ENCODE measurements at regions not wholly inside any gene's neighbourhood (a gene's known extent, or its start where the extent isn't known, plus 50 kb on each side); places are given as distances from the start of the nearest gene placed in this dataset.

- no peak overlapping the region for H2BK15ac ChIP-seq (ENCODE audit: low read length)
- no peak overlapping the region for H3K4me2 ChIP-seq (ENCODE audit: insufficient read depth in 1 of 2, low read depth in 2 of 2, low read length in 2 of 2)
- H3K23ac ChIP-seq (ENCODE audit: insufficient read length), result no peak overlapping the region
- H2AFZ ChIP-seq (ENCODE audit: low read length), result no peak overlapping the region
- no peaks in the 10 kb centered on the region for H4K20me1 ChIP-seq (replicated peaks in 1 of 2; ENCODE audit: control insufficient read depth in 1 of 2, insufficient read depth in 2 of 2, low read length in 2 of 2)
- FAIRE-seq (no peak), DNase-seq (ENCODE audit: low read depth in 1 of 2, low spot score in 2 of 2) (no peak)
- WGBS, 2 experiments (ENCODE audit: extremely low coverage in 1 of 2, insufficient coverage in 1 of 2, insufficient read length in 1 of 2, insufficient replicate concordance in 2 of 2, low coverage in 1 of 2, low lambda C conversion rate in 2 of 2, missing lambda C conversion rate in 1 of 2), result 87% methylated on average over 3 of the region's 3 CpGs; no CpG with 5 or more reads in 1 of the 2 experiments
- no peak overlapping the region for H2BK20ac ChIP-seq (ENCODE audit: low read length)
- H2BK120ac ChIP-seq (replicated peaks; ENCODE audit: low read depth, low read length), result no peak overlapping the region
- H4K91ac ChIP-seq (replicated peaks; ENCODE audit: insufficient read length, low read length), result no peak overlapping the region
- peaks cover 0 to 5% (median 0%) of the 10 kb centered on the region in 4 experiments; a peak in 3 of 7 replicates for H3K4me1 ChIP-seq (replicated peaks in 1 of 4; ENCODE audit: control insufficient read depth in 3 of 4, insufficient read depth in 4 of 4, low read length in 3 of 4)
- H3K23me2 ChIP-seq (ENCODE audit: low read depth, low read length), result no peaks in the 10 kb centered on the region
- H2AK5ac ChIP-seq (ENCODE audit: low read depth, low read length), result no peak overlapping the region
- H3K79me2 ChIP-seq (ENCODE audit: control insufficient read depth in 1 of 2, insufficient read depth in 2 of 2, low read length in 2 of 2), result no peaks in the 10 kb centered on the region
- H3K27ac ChIP-seq (ENCODE audit: low read depth, low read length), result no peak overlapping the region
- H3K36me3 ChIP-seq (ENCODE audit: control insufficient read depth in 2 of 4, insufficient read depth in 4 of 4, low read length in 3 of 4), result no peaks in the 10 kb centered on the region
- H3K9me3 ChIP-seq (ENCODE audit: insufficient read depth in 2 of 2, low read depth in 1 of 2, low read length in 1 of 2), result no peaks in the 10 kb centered on the region
- no peak overlapping the region for H2BK12ac ChIP-seq (ENCODE audit: low read depth, low read length)
- H4K8ac ChIP-seq (ENCODE audit: extremely low read depth, insufficient read depth, low read length), result no peak overlapping the region
- no peak overlapping the region for H2BK5ac ChIP-seq (ENCODE audit: low read depth, low read length)
- no peak overlapping the region for H3K4me3 ChIP-seq (ENCODE audit: extremely low read depth in 1 of 4, insufficient read depth in 2 of 4, low read depth in 3 of 4, low read length in 4 of 4)
- H3K14ac ChIP-seq (ENCODE audit: insufficient read length), result no peak overlapping the region
- no peaks in the 10 kb centered on the region for H3K27me3 ChIP-seq (replicated peaks in 1 of 4; ENCODE audit: control insufficient read depth in 3 of 4, extremely low read depth in 1 of 4, insufficient read depth in 3 of 4, low read length in 3 of 4)
- H3K4ac ChIP-seq (replicated peaks; ENCODE audit: insufficient read length, low read depth, low read length), result no peak overlapping the region
- no peaks in the 10 kb centered on the region for H3K79me1 ChIP-seq (ENCODE audit: low read depth, low read length)
- H3K56ac ChIP-seq (replicated peaks; ENCODE audit: insufficient read length, low read depth, low read length), result no peak overlapping the region
- POLR2A ChIA-PET (ENCODE audit: partially characterized antibody), result no interaction called here
- H4K5ac ChIP-seq (ENCODE audit: insufficient read length, low read depth, low read length), result no peak overlapping the region
- H3K9ac ChIP-seq (replicated peaks in 1 of 4; ENCODE audit: extremely low read depth in 1 of 4, low read depth in 3 of 4, low read length in 3 of 4), result no peak overlapping the region
- CTCF ChIA-PET (ENCODE audit: partially characterized antibody), result no interaction called here
- H3K18ac ChIP-seq (ENCODE audit: extremely low read depth, low read length), result no peak overlapping the region
- no peak for TF ChIP-seq SIN3A (conservative IDR thresholded peaks at IDR 0.05 in 1 of 2, IDR thresholded peaks at IDR 0.05 in 1 of 2; ENCODE audit: low read depth in 1 of 2, low read length in 2 of 2)
- no peak for TF ChIP-seq RAD21 (IDR thresholded peaks at IDR 0.05 in 1 of 2, conservative IDR thresholded peaks at IDR 0.05 in 1 of 2; ENCODE audit: low read depth in 2 of 2, low read length in 2 of 2)
- TF ChIP-seq BCL11A (IDR thresholded peaks at IDR 0.05; ENCODE audit: low read depth in 2 of 2, low read length in 2 of 2), result no peak
- TF ChIP-seq MAFK (IDR thresholded peaks at IDR 0.05; ENCODE audit: low read depth, low read length), result no peak
- no peak for TF ChIP-seq CEBPB (IDR thresholded peaks at IDR 0.05; ENCODE audit: low read depth, low read length)
- TF ChIP-seq SUZ12 (IDR thresholded peaks at IDR 0.05; ENCODE audit: low read length), result no peak
- TF ChIP-seq RNF2 (IDR thresholded peaks at IDR 0.05; ENCODE audit: borderline replicate concordance, low read depth, low read length, missing control alignments, poor library complexity, severe bottlenecking), result no peak
- TF ChIP-seq TCF12 (IDR thresholded peaks at IDR 0.05; ENCODE audit: low read depth, low read length), result no peak
- no peak for TF ChIP-seq SP1 (IDR thresholded peaks at IDR 0.05; ENCODE audit: low read depth, low read length)
- no peak for TF ChIP-seq CTBP2 (IDR thresholded peaks at IDR 0.05; ENCODE audit: borderline replicate concordance, insufficient read depth, insufficient read length, low read length)
- no peak for TF ChIP-seq SIX5 (IDR thresholded peaks at IDR 0.05; ENCODE audit: low read depth, low read length)
- no peak for TF ChIP-seq PHF8 (conservative IDR thresholded peaks at IDR 0.05; ENCODE audit: low read depth, low read length)
- no peak for TF ChIP-seq E2F6 (IDR thresholded peaks at IDR 0.05)
- TF ChIP-seq SRF (IDR thresholded peaks at IDR 0.05; ENCODE audit: low read depth, low read length), result no peak
Observed at GRCh38 chr12:115109863-115110262, 425.9 kb upstream of the TBX3 start.

All from H1 (cell line).